ENCODE measurements at regions not wholly inside any gene's neighbourhood (a gene's known extent, or its start where the extent isn't known, plus 50 kb on each side); places are given as distances from the start of the nearest gene placed in this dataset.
A peak's percentile ranks its signal among the peaks of the same experiment; 100 is the strongest.

DNA sequence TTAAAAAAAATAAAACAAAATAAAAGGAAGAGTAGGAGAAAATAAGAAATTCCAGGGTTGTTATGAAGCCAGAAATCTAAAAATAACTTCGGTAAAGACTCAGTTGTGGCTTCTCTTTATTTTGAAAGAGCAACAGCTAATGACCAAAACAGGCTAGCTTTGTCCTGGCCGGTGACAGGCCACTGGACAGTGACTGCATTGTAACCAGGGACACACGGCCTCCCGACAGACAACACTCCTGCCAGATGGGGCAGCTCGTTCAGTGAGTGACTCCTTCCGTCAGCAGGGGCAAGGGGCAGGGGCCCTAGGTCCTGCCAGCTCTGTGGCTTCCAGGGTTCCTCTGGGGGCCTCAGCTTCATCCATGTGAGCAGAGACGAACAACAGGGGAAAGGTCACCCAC lies 173.4 kb downstream of the KATNAL1 start:
- TF ChIP-seq CTCF (conservative IDR thresholded peaks at IDR 0.05 in 1 of 2, IDR thresholded peaks at IDR 0.05 in 1 of 2; ENCODE audit: low read depth in 1 of 2, low read length in 2 of 2) (no peak), EZH2 (IDR thresholded peaks at IDR 0.05; ENCODE audit: low read length, missing control alignments) (no peak)
- Histone ChIP-seq H2AFZ (ENCODE audit: low read length) (no peak overlapping the region), H3K9me3 (ENCODE audit: control insufficient read depth, insufficient read depth, low read depth, low read length) (no peaks in the 10 kb centered on the region), H3K4me1 (ENCODE audit: control insufficient read depth, extremely low read depth, insufficient read depth, low read length) (peaks cover 4% of the 10 kb centered on the region), H3K79me2 (ENCODE audit: control insufficient read depth, insufficient read depth, low read length) (no peaks in the 10 kb centered on the region), H4K20me1 (ENCODE audit: control insufficient read depth, extremely low read depth, insufficient read depth, low read length) (no peaks in the 10 kb centered on the region), H3K9ac (ENCODE audit: insufficient read depth, low read length) (no peak overlapping the region), H3K27ac (ENCODE audit: insufficient read depth, low read length) (no peak overlapping the region), H3K4me2 (ENCODE audit: extremely low read depth, insufficient read depth, low read length) (no peak overlapping the region), H3K36me3 (ENCODE audit: control insufficient read depth, insufficient read depth, low read length) (no peaks in the 10 kb centered on the region), H3K27me3 (ENCODE audit: control insufficient read depth, insufficient read depth, low read length) (no peaks in the 10 kb centered on the region), H3K4me3 (replicated peaks in 1 of 4; ENCODE audit: control extremely low read depth in 1 of 4, insufficient read depth in 1 of 4, low read depth in 3 of 4, low read length in 4 of 4) (no peak overlapping the region)
- DNase-seq (ENCODE audit: low read depth in 2 of 2) = peak in 1 of 2 donors; percentile 14

DNA sequence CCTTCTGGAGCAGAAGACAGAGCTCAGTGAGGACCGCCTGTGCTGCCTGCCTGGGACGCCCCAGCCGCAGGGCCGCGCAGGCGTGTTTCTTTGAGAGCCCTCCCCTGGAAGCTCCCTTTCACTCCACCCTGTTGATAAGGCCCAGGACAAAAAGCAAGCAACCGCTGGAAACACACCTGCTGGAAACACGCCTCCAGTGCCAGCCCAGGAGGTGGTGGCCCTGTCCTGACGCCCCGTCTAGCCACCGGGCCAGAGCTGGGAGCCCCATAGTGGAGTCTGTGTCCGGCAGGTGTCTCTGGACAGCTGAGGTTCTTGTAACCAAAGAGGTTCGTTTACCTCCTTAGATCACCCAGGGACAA lies 173.8 kb downstream of the KATNAL1 start:
- H3K79me2 ChIP-seq (ENCODE audit: control insufficient read depth, insufficient read depth, low read length) = no peaks in the 10 kb centered on the region
- no peak overlapping the region for H3K9ac ChIP-seq (ENCODE audit: insufficient read depth, low read length)

GRCh38 chr13:30132623-30133553 lies 174.5 kb downstream of the KATNAL1 start:
- H3K4me1 ChIP-seq (ENCODE audit: control insufficient read depth, extremely low read depth, insufficient read depth, low read length) = peaks cover 2% of the 10 kb centered on the region
- peak; percentile 69 to 85 for TF ChIP-seq CTCF (conservative IDR thresholded peaks at IDR 0.05 in 1 of 2, IDR thresholded peaks at IDR 0.05 in 1 of 2; ENCODE audit: low read depth in 1 of 2, low read length in 2 of 2)
- TF ChIP-seq EZH2 (IDR thresholded peaks at IDR 0.05; ENCODE audit: low read length, missing control alignments) = no peak
- H2AFZ ChIP-seq (ENCODE audit: low read length) = no peak overlapping the region
- no peak overlapping the region for H3K9ac ChIP-seq (ENCODE audit: insufficient read depth, low read length)
- no peaks in the 10 kb centered on the region for H3K36me3 ChIP-seq (ENCODE audit: control insufficient read depth, insufficient read depth, low read length)
- H3K27ac ChIP-seq (ENCODE audit: insufficient read depth, low read length) = no peak overlapping the region
- no peaks in the 10 kb centered on the region for H3K27me3 ChIP-seq (ENCODE audit: control insufficient read depth, insufficient read depth, low read length)
- H3K4me2 ChIP-seq (ENCODE audit: extremely low read depth, insufficient read depth, low read length) = no peak overlapping the region
- DNase-seq (ENCODE audit: low read depth in 2 of 2) = peak; percentile 85 to 92
- no peak overlapping the region for H3K4me3 ChIP-seq (replicated peaks in 1 of 4; ENCODE audit: control extremely low read depth in 1 of 4, insufficient read depth in 1 of 4, low read depth in 3 of 4, low read length in 4 of 4)
- H3K79me2 ChIP-seq (ENCODE audit: control insufficient read depth, insufficient read depth, low read length) = no peaks in the 10 kb centered on the region
- no peaks in the 10 kb centered on the region for H3K9me3 ChIP-seq (ENCODE audit: control insufficient read depth, insufficient read depth, low read depth, low read length)
- H4K20me1 ChIP-seq (ENCODE audit: control insufficient read depth, extremely low read depth, insufficient read depth, low read length) = no peaks in the 10 kb centered on the region

More for the DNA sequence above, 173.8 kb downstream of the KATNAL1 start:
- no peak overlapping the region for H3K4me2 ChIP-seq (ENCODE audit: extremely low read depth, insufficient read depth, low read length)
- H3K4me3 ChIP-seq (replicated peaks in 1 of 4; ENCODE audit: control extremely low read depth in 1 of 4, insufficient read depth in 1 of 4, low read depth in 3 of 4, low read length in 4 of 4) = no peak overlapping the region
- no peaks in the 10 kb centered on the region for H3K27me3 ChIP-seq (ENCODE audit: control insufficient read depth, insufficient read depth, low read length)
- TF ChIP-seq CTCF (conservative IDR thresholded peaks at IDR 0.05 in 1 of 2, IDR thresholded peaks at IDR 0.05 in 1 of 2; ENCODE audit: low read depth in 1 of 2, low read length in 2 of 2) (no peak), EZH2 (IDR thresholded peaks at IDR 0.05; ENCODE audit: low read length, missing control alignments) (no peak)
- H3K4me1 ChIP-seq (ENCODE audit: control insufficient read depth, extremely low read depth, insufficient read depth, low read length) = peaks cover 4% of the 10 kb centered on the region
- H2AFZ ChIP-seq (ENCODE audit: low read length) = no peak overlapping the region
- H3K27ac ChIP-seq (ENCODE audit: insufficient read depth, low read length) = no peak overlapping the region
- DNase-seq (ENCODE audit: low read depth in 2 of 2) = no peak
- H3K36me3 ChIP-seq (ENCODE audit: control insufficient read depth, insufficient read depth, low read length) = no peaks in the 10 kb centered on the region
- H4K20me1 ChIP-seq (ENCODE audit: control insufficient read depth, extremely low read depth, insufficient read depth, low read length) = no peaks in the 10 kb centered on the region
- no peaks in the 10 kb centered on the region for H3K9me3 ChIP-seq (ENCODE audit: control insufficient read depth, insufficient read depth, low read depth, low read length)

Measured in fibroblast of lung (primary cell).